HG03139 (cell line): ENCODE measurements at regions not wholly inside any gene's neighbourhood (a gene's known extent, or its start where the extent isn't known, plus 50 kb on each side); places are given as distances from the start of the nearest gene placed in this dataset.
"Not testable (repeated sequence)": the region's sequence is repeated elsewhere in the genome, so short reads cannot be mapped to it uniquely, and the experiment has no call there.

Experiments used
- ATAC-seq: cut with Tn5 transposase; IDR thresholded peaks from one replicate; pipeline ENCODE4 v1.9.1; 2021; ENCODE audit not compliant: unreplicated experiment

- peak; percentile 23 for ATAC-seq
Measured at GRCh38 chr4:49153011-49153410, 166.9 kb downstream of the CWH43 start.

GRCh38 chr4:49154308-49155103, 168.4 kb downstream of the CWH43 start:
- ATAC-seq = peak; percentile 65

- not testable (repeated sequence) for ATAC-seq
Measured at GRCh38 chr4:49155270-49155669, 169.2 kb downstream of the CWH43 start.

GRCh38 chr4:49156309-49156708, 170.2 kb downstream of the CWH43 start:
- ATAC-seq = not testable (repeated sequence)

GRCh38 chr4:49157630-49158029, 171.6 kb downstream of the CWH43 start:
- ATAC-seq = not testable (repeated sequence)

- not testable (repeated sequence) for ATAC-seq
Measured at GRCh38 chr4:49161111-49161541, 175.1 kb downstream of the CWH43 start.

- not testable (repeated sequence) for ATAC-seq
Measured at GRCh38 chr4:49164916-49165315, 178.8 kb downstream of the CWH43 start.

- not testable (repeated sequence) for ATAC-seq
Measured at GRCh38 chr4:49177847-49178246, 191.8 kb downstream of the CWH43 start.

GRCh38 chr4:49181088-49181487, 195.0 kb downstream of the CWH43 start:
- ATAC-seq = not testable (repeated sequence)

- ATAC-seq = not testable (repeated sequence)
Measured at GRCh38 chr4:49211396-49212194, 225.5 kb downstream of the CWH43 start.

- ATAC-seq = not testable (repeated sequence)
Measured at GRCh38 chr4:49213250-49213649, 227.2 kb downstream of the CWH43 start.

- not testable (repeated sequence) for ATAC-seq
Measured at GRCh38 chr4:49213750-49214149, 227.7 kb downstream of the CWH43 start.

- not testable (repeated sequence) for ATAC-seq
Measured at GRCh38 chr4:49214453-49215081, 228.5 kb downstream of the CWH43 start.

GRCh38 chr4:49215082-49215479, 229.0 kb downstream of the CWH43 start:
- not testable (repeated sequence) for ATAC-seq

- not testable (repeated sequence) for ATAC-seq
Measured at GRCh38 chr4:49216606-49217005, 230.5 kb downstream of the CWH43 start.

GRCh38 chr4:49217492-49217891, 231.4 kb downstream of the CWH43 start:
- no peak for ATAC-seq

GRCh38 chr4:49218094-49218493, 232.0 kb downstream of the CWH43 start:
- ATAC-seq = not testable (repeated sequence)

GRCh38 chr4:49218931-49219330, 232.9 kb downstream of the CWH43 start:
- not testable (repeated sequence) for ATAC-seq

GRCh38 chr4:49219489-49220225, 233.6 kb downstream of the CWH43 start:
- ATAC-seq = not testable (repeated sequence)

GRCh38 chr4:49221209-49221608, 235.1 kb downstream of the CWH43 start:
- no peak for ATAC-seq

GRCh38 chr4:49222810-49223209, 236.7 kb downstream of the CWH43 start:
- ATAC-seq = not testable (repeated sequence)
